H9 (cell line): ENCODE measurements at regions not wholly inside any gene's neighbourhood (a gene's known extent, or its start where the extent isn't known, plus 50 kb on each side); places are given as distances from the start of the nearest gene placed in this dataset.

Experiments used
- DNase-seq: peaks from one replicate; pipeline ENCODE4 v3.0.0-alpha.2; 2017
- H2AFZ ChIP-seq: one replicate; pipeline ENCODE4 v1.6.1; 2013; ENCODE audit warnings: mild to moderate bottlenecking, low read length, control low read depth, moderate library complexity
- H2AK5ac ChIP-seq: 2 replicates; pipeline ENCODE4 v1.6.1; 2013; ENCODE audit warnings: low read length, control low read depth, mixed read lengths; ENCODE audit not compliant: insufficient read length
- H2BK120ac ChIP-seq: one replicate; pipeline ENCODE4 v1.6.1; 2013; ENCODE audit warnings: low read depth, mild to moderate bottlenecking, low read length, control low read depth, inconsistent platforms; ENCODE audit not compliant: poor library complexity, severe bottlenecking
- H2BK12ac ChIP-seq: 2 replicates; pipeline ENCODE4 v1.6.1; 2013; ENCODE audit warnings: low read length, control low read depth, mixed read lengths, low read depth; ENCODE audit not compliant: insufficient read length
- H2BK15ac ChIP-seq: 2 replicates; pipeline ENCODE4 v1.6.1; 2013; ENCODE audit warnings: low read depth, low read length, control low read depth
- H2BK20ac ChIP-seq: one replicate; pipeline ENCODE4 v1.6.1; 2013; ENCODE audit warnings: low read depth, mild to moderate bottlenecking, low read length, control low read depth, inconsistent platforms; ENCODE audit not compliant: poor library complexity, severe bottlenecking
- H2BK5ac ChIP-seq: 2 replicates; pipeline ENCODE4 v1.6.1; 2013; ENCODE audit warnings: low read length, control low read depth, mixed read lengths; ENCODE audit not compliant: insufficient read length
- H3K14ac ChIP-seq: 2 replicates; pipeline ENCODE4 v1.6.1; 2013; ENCODE audit warnings: low read length, control low read depth; ENCODE audit not compliant: insufficient read depth
- H3K18ac ChIP-seq: 2 replicates; pipeline ENCODE4 v1.6.1; 2013; ENCODE audit warnings: low read depth, mild to moderate bottlenecking, mixed read lengths, low read length, control low read depth; ENCODE audit not compliant: insufficient read length
- H3K23ac ChIP-seq: 2 replicates; pipeline ENCODE4 v1.6.1; 2013; ENCODE audit warnings: low read length, control low read depth, mixed read lengths, low read depth; ENCODE audit not compliant: insufficient read length
- H3K23me2 ChIP-seq: 2 replicates; pipeline ENCODE4 v1.6.1; 2013; ENCODE audit warnings: low read depth, mild to moderate bottlenecking, mixed read lengths, low read length, control low read depth; ENCODE audit not compliant: insufficient read length, poor library complexity, severe bottlenecking
- H3K27ac ChIP-seq: 2 replicates; pipeline ENCODE4 v1.5.1; 2013; ENCODE audit warnings: low read length, control low read depth, mixed read lengths, low read depth; ENCODE audit not compliant: insufficient read length
- H3K27me3 ChIP-seq: 2 replicates; pipeline ENCODE4 v1.6.1; 2013; ENCODE audit warnings: low read length, control low read depth, inconsistent platforms; ENCODE audit not compliant: insufficient read depth
- H3K4ac ChIP-seq: 2 replicates; pipeline ENCODE4 v1.6.1; 2013; ENCODE audit warnings: low read depth, mild to moderate bottlenecking, control low read depth, inconsistent platforms, low read length, moderate library complexity
- H3K4me1 ChIP-seq: 2 replicates; pipeline ENCODE4 v1.6.1; 2013; ENCODE audit warnings: low read length, control low read depth, inconsistent platforms; ENCODE audit not compliant: insufficient read depth
- H3K4me2 ChIP-seq: 2 replicates; pipeline ENCODE4 v1.6.1; 2013; ENCODE audit warnings: low read length, control low read depth, mixed read lengths; ENCODE audit not compliant: insufficient read length, insufficient read depth
- H3K56ac ChIP-seq: 2 replicates; pipeline ENCODE4 v1.6.1; 2013; ENCODE audit warnings: low read depth, mild to moderate bottlenecking, mixed read lengths, low read length, control low read depth; ENCODE audit not compliant: insufficient read length
- H3K79me1 ChIP-seq: 2 replicates; pipeline ENCODE4 v1.6.1; 2013; ENCODE audit warnings: low read depth, mild to moderate bottlenecking, moderate library complexity, low read length, control low read depth, inconsistent platforms; ENCODE audit not compliant: insufficient read depth, poor library complexity, severe bottlenecking
- H3K79me2 ChIP-seq: 2 replicates; pipeline ENCODE4 v1.6.1; 2013; ENCODE audit warnings: low read length, control low read depth, inconsistent platforms; ENCODE audit not compliant: insufficient read depth
- H3K9ac ChIP-seq: 2 replicates; pipeline ENCODE4 v1.6.1; 2013; ENCODE audit warnings: low read length, control low read depth, mixed read lengths; ENCODE audit not compliant: insufficient read length; ENCODE audit errors: extremely low read depth
- H3K9me3 ChIP-seq: one replicate; pipeline ENCODE4 v1.6.1; 2013; ENCODE audit warnings: low read depth, low read length, inconsistent platforms; ENCODE audit not compliant: control insufficient read depth
- H3T11ph ChIP-seq: one replicate; pipeline ENCODE4 v1.6.1; 2013; ENCODE audit warnings: mild to moderate bottlenecking, low read length, control low read depth, inconsistent platforms
- H4K20me1 ChIP-seq: one replicate; pipeline ENCODE4 v1.6.1; 2013; ENCODE audit not compliant: control insufficient read depth, insufficient read length, insufficient read depth
- H4K5ac ChIP-seq: 2 replicates; pipeline ENCODE4 v1.6.1; 2013; ENCODE audit warnings: low read depth, mild to moderate bottlenecking, mixed read lengths, low read length, control low read depth; ENCODE audit not compliant: insufficient read length
- H4K8ac ChIP-seq: replicated peaks from 2 replicates; pipeline ENCODE4 v1.6.1; 2013; ENCODE audit warnings: low read length, control low read depth, mixed read lengths, low read depth; ENCODE audit not compliant: insufficient read length
- H4K91ac ChIP-seq: 2 replicates; pipeline ENCODE4 v1.6.1; 2013; ENCODE audit warnings: low read depth, mild to moderate bottlenecking, moderate library complexity, mixed read lengths, low read length, control low read depth; ENCODE audit not compliant: insufficient read length
- H3K27ac Mint-ChIP-seq, 3 experiments: 2 replicates in 2 of 3; 3 replicates in 1 of 3; pipeline ENCODE4 v1.8.0; 2020 to 2021; ENCODE audit warnings: mixed read lengths in 3 of 3, mild to moderate bottlenecking in 1 of 3, moderate library complexity in 1 of 3
- H3K27me3 Mint-ChIP-seq: 2 replicates; pipeline ENCODE4 v1.8.0; 2021; ENCODE audit warnings: low read depth, mild to moderate bottlenecking, moderate library complexity, mixed read lengths
- H3K36me3 Mint-ChIP-seq, 3 experiments: 2 replicates in 2 of 3; 3 replicates in 1 of 3; pipeline ENCODE4 v1.8.0; 2020 to 2021; ENCODE audit warnings: low read depth in 3 of 3, mixed read lengths in 3 of 3; ENCODE audit not compliant: insufficient read depth in 1 of 3
- H3K4me1 Mint-ChIP-seq, 2 experiments: 2 replicates each; pipeline ENCODE4 v1.8.0; 2020; ENCODE audit warnings: mixed read lengths in 2 of 2
- H3K4me3 Mint-ChIP-seq, 2 experiments: 2 replicates in 1 of 2; 3 replicates in 1 of 2; pipeline ENCODE4 v1.8.0; 2020 to 2021; ENCODE audit warnings: mild to moderate bottlenecking in 2 of 2, mixed read lengths in 2 of 2, moderate library complexity in 1 of 2
- H3K9me3 Mint-ChIP-seq, 2 experiments: 2 replicates in 1 of 2; 3 replicates in 1 of 2; pipeline ENCODE4 v1.8.0; 2020; ENCODE audit warnings: mild to moderate bottlenecking in 2 of 2, mixed read lengths in 2 of 2, moderate library complexity in 1 of 2
- WGBS: extraction: QIAGEN DNeasy Blood & Tissue Kit; methylation state at CpG from one replicate; pipeline ENCODE4 v1.1.7; 2013; ENCODE audit warnings: missing lambda C conversion rate, low lambda C conversion rate, mixed read lengths; ENCODE audit not compliant: insufficient read length; ENCODE audit errors: extremely low coverage; 5-methylcytosine and 5-hydroxymethylcytosine counted together
- TF ChIP-seq, protein P1 (sequence below): fragments of 200-600 bp; sonication (generic); conservative IDR thresholded peaks from 3 replicates; pipeline ENCODE4 v1.8.0; 2021; ENCODE audit warnings: antibody characterized with exemption, mild to moderate bottlenecking

DNA sequence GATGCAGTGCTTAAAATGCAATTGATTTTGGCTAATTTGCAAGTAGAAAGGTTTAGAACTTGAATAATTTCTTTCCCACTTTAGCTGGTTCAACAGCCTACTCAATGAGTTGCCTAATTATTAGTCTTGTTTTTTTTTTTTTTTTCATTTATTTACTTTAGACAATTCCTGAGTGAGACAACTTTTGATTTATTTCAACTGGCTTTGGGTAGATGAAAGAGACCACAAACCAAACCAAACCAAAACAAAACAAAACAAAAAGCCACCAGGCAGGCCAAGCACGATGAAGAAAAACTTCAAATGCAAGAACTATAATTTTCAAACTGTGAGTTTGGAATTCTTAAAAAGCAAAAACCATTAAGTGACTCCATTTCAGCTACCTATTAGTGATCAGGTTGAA lies 469.9 kb downstream of the GBE1 start:
- Histone ChIP-seq H3K79me2 (no peaks in the 10 kb centered on the region), H3K79me1 (no peaks in the 10 kb centered on the region), H3K18ac (no peak overlapping the region), H2AK5ac (no peak overlapping the region), H4K91ac (no peak overlapping the region), H3K14ac (no peak overlapping the region), H4K8ac (no peak overlapping the region), H2AFZ (no peak overlapping the region), H2BK12ac (no peak overlapping the region), H2BK15ac (no peak overlapping the region), H3K23ac (no peak overlapping the region), H3K56ac (no peak overlapping the region), H3K27me3 (no peaks in the 10 kb centered on the region), H3K4me2 (no peak overlapping the region), H3T11ph (no peak overlapping the region), H3K23me2 (no peaks in the 10 kb centered on the region), H3K4me1 (no peaks in the 10 kb centered on the region), H3K4ac (no peak overlapping the region), H2BK120ac (no peak overlapping the region), H4K20me1 (no peaks in the 10 kb centered on the region), H2BK20ac (no peak overlapping the region), H3K9me3 (no peaks in the 10 kb centered on the region), H3K27ac (no peak overlapping the region), H3K9ac (no peak overlapping the region), H2BK5ac (no peak overlapping the region), H4K5ac (no peak overlapping the region)
- DNase-seq: no peak
- no CpG with 5 or more reads among the region's 1 CpG for WGBS
- TF ChIP-seq, protein P1, sequence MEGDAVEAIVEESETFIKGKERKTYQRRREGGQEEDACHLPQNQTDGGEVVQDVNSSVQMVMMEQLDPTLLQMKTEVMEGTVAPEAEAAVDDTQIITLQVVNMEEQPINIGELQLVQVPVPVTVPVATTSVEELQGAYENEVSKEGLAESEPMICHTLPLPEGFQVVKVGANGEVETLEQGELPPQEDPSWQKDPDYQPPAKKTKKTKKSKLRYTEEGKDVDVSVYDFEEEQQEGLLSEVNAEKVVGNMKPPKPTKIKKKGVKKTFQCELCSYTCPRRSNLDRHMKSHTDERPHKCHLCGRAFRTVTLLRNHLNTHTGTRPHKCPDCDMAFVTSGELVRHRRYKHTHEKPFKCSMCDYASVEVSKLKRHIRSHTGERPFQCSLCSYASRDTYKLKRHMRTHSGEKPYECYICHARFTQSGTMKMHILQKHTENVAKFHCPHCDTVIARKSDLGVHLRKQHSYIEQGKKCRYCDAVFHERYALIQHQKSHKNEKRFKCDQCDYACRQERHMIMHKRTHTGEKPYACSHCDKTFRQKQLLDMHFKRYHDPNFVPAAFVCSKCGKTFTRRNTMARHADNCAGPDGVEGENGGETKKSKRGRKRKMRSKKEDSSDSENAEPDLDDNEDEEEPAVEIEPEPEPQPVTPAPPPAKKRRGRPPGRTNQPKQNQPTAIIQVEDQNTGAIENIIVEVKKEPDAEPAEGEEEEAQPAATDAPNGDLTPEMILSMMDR: no peak
- Mint-ChIP-seq H3K9me3 (no peaks in the 10 kb centered on the region), H3K36me3 (no peaks in the 10 kb centered on the region), H3K27ac (no peak overlapping the region), H3K27me3 (no peaks in the 10 kb centered on the region), H3K4me1 (no peaks in the 10 kb centered on the region), H3K4me3 (no peak overlapping the region)
